Uterus (tissue), 2 donors: ENCODE measurements at regions not wholly inside any gene's neighbourhood (a gene's known extent, or its start where the extent isn't known, plus 50 kb on each side); places are given as distances from the start of the nearest gene placed in this dataset.

ENCODE experiments used
- POLR2A ChIP-seq, 2 donors: fragments of 450-650 bp; IDR thresholded peaks; one replicate each; pipeline ENCODE4 v1.6.1; 2016; ENCODE audit warnings: antibody characterized with exemption in 2 of 2, mild to moderate bottlenecking in 1 of 2, moderate library complexity in 1 of 2
- TF ChIP-seq, protein P1 (sequence below), 4 experiments: fragments of 200-600 bp in 2 of 4; fragments of 450-650 bp in 2 of 4; sonication (generic) in 2 of 4; IDR thresholded peaks; one replicate each; pipeline ENCODE4 v1.5.1; 2016 to 2019; ENCODE audit warnings: antibody characterized with exemption in 4 of 4, mild to moderate bottlenecking in 2 of 4, moderate library complexity in 1 of 4

DNA sequence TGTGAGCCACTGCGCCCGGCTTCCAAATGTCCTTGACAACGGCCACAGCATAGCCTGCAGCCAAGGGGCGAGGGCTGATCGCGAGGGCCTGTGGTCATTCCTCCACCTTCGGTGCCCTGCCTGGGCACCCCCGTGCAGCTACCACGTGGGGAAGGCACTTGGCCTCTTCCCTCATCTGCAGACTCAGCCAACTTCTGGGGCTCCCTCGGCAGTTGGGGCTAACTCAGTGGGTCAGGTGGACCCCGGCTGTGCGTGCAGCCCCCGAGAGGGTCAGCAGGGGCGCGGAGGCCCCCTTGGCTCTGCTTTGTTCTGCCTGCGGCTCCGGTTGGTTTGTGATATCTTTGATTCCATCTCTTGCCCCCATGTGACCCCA is 52.9 kb upstream of the BHLHE23 start:
- no peak for TF ChIP-seq POLR2A (IDR thresholded peaks at IDR 0.05)
- TF ChIP-seq, protein P1, sequence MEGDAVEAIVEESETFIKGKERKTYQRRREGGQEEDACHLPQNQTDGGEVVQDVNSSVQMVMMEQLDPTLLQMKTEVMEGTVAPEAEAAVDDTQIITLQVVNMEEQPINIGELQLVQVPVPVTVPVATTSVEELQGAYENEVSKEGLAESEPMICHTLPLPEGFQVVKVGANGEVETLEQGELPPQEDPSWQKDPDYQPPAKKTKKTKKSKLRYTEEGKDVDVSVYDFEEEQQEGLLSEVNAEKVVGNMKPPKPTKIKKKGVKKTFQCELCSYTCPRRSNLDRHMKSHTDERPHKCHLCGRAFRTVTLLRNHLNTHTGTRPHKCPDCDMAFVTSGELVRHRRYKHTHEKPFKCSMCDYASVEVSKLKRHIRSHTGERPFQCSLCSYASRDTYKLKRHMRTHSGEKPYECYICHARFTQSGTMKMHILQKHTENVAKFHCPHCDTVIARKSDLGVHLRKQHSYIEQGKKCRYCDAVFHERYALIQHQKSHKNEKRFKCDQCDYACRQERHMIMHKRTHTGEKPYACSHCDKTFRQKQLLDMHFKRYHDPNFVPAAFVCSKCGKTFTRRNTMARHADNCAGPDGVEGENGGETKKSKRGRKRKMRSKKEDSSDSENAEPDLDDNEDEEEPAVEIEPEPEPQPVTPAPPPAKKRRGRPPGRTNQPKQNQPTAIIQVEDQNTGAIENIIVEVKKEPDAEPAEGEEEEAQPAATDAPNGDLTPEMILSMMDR (IDR thresholded peaks at IDR 0.05) = no peak
